ENCODE measurements at regions not wholly inside any gene's neighbourhood (a gene's known extent, or its start where the extent isn't known, plus 50 kb on each side); places are given as distances from the start of the nearest gene placed in this dataset.
"Not testable (repeated sequence)": the region's sequence is repeated elsewhere in the genome, so short reads cannot be mapped to it uniquely, and the experiment has no call there.

DNA sequence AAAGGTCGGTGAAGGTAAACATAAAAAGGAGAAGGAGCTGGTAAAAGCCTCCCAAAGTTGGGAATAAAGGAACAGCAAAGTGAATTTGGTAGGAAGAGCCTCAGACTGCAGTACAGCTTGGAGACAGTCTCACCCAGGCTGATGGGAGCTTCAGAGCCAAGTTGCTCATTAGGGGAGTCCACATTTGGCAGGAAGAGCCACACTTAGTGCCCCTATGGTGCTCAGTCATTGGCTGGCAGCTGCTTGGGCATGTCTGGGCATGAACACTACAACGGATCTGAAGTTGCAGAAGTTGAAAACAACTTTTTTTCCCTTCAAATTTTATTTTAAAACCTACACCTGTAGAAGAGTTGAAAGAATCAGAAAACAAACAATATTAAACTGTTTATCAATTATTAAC lies 2497.3 kb downstream of the ARAP2 start:
- H3K27ac ChIP-seq (ENCODE audit: low read depth in 2 of 2, low read length in 1 of 2): no peak overlapping the region
- no peaks in the 10 kb centered on the region for H3K27me3 ChIP-seq (ENCODE audit: control insufficient read depth in 1 of 2, insufficient read depth in 2 of 2, low read length in 2 of 2)
- no peaks in the 10 kb centered on the region for H3K36me3 ChIP-seq (ENCODE audit: control insufficient read depth in 2 of 2, insufficient read depth in 2 of 2, low read length in 1 of 2)
- H3K4me1 ChIP-seq (ENCODE audit: control insufficient read depth in 2 of 2, insufficient read depth in 2 of 2, low read length in 1 of 2): no peaks in the 10 kb centered on the region
- 32 to 48% methylated on average over 2 of the region's 2 CpGs for WGBS, 2 donors
- H3K4me3 ChIP-seq (ENCODE audit: low read depth in 1 of 2, low read length in 2 of 2): no peak overlapping the region
- peaks cover 0 to 3% of the 10 kb centered on the region in 2 donors for H3K9me3 ChIP-seq (ENCODE audit: control insufficient read depth in 2 of 2, insufficient read depth in 1 of 2, low read depth in 1 of 2, low read length in 1 of 2)

DNA sequence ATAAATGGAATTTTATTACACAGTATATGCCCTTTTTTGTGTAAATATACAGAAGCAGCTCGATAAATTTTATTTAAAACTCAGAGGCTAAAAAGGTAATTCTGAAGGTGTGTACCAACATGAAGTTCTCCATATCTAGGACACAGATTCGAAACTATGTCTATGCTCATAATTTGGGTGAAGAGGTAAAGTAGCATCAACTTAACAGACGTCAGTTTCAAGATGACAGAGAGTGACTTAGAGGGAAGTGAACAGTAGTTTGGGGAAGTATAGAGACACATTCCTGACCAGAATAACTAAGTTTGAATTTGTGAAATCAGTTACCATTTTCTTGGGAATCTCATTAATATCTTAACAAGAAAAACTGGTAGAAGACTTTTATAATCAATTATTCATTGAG lies 2493.3 kb downstream of the ARAP2 start:
- no peak overlapping the region for H3K27ac ChIP-seq (ENCODE audit: low read depth in 2 of 2, low read length in 1 of 2)

DNA sequence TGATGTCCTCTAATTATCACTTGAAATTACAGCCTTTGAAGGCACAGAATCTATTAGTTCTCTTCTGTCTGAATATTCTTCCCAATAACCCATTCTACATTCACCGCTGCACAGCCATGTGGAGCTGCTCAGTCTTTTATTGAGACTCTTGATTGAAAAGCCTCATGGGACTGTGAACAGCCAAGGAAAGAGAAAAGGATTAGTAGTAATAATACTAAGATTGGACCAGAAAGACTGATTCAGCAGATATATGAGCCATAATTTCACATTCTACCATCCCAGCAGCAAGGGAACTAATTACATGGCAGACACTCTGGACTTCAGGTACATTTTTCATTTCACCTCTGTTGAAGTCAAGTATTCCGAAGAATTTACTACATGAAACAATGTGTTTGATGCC lies 2471.7 kb downstream of the ARAP2 start:
- Histone ChIP-seq H3K27me3 (ENCODE audit: control insufficient read depth in 1 of 2, insufficient read depth in 2 of 2, low read length in 2 of 2) (no peaks in the 10 kb centered on the region), H3K27ac (ENCODE audit: low read depth in 2 of 2, low read length in 1 of 2) (no peak overlapping the region), H3K4me1 (ENCODE audit: control insufficient read depth in 2 of 2, insufficient read depth in 2 of 2, low read length in 1 of 2) (no peaks in the 10 kb centered on the region), H3K4me3 (ENCODE audit: low read depth in 1 of 2, low read length in 2 of 2) (no peak overlapping the region), H3K9me3 (ENCODE audit: control insufficient read depth in 2 of 2, insufficient read depth in 1 of 2, low read depth in 1 of 2, low read length in 1 of 2) (no peaks in the 10 kb centered on the region), H3K36me3 (ENCODE audit: control insufficient read depth in 2 of 2, insufficient read depth in 2 of 2, low read length in 1 of 2) (no peaks in the 10 kb centered on the region)
- 78% methylated on average over 2 of the region's 2 CpGs for WGBS, 2 donors

More for the DNA sequence above, 2493.3 kb downstream of the ARAP2 start:
- no peaks in the 10 kb centered on the region for H3K27me3 ChIP-seq (ENCODE audit: control insufficient read depth in 1 of 2, insufficient read depth in 2 of 2, low read length in 2 of 2)
- no peak overlapping the region for H3K4me3 ChIP-seq (ENCODE audit: low read depth in 1 of 2, low read length in 2 of 2)
- no peaks in the 10 kb centered on the region for H3K36me3 ChIP-seq (ENCODE audit: control insufficient read depth in 2 of 2, insufficient read depth in 2 of 2, low read length in 1 of 2)
- no peaks in the 10 kb centered on the region for H3K9me3 ChIP-seq (ENCODE audit: control insufficient read depth in 2 of 2, insufficient read depth in 1 of 2, low read depth in 1 of 2, low read length in 1 of 2)
- WGBS, 2 donors: 77 to 88% methylated on average over 3 of the region's 3 CpGs
- H3K4me1 ChIP-seq (ENCODE audit: control insufficient read depth in 2 of 2, insufficient read depth in 2 of 2, low read length in 1 of 2): no peaks in the 10 kb centered on the region

DNA sequence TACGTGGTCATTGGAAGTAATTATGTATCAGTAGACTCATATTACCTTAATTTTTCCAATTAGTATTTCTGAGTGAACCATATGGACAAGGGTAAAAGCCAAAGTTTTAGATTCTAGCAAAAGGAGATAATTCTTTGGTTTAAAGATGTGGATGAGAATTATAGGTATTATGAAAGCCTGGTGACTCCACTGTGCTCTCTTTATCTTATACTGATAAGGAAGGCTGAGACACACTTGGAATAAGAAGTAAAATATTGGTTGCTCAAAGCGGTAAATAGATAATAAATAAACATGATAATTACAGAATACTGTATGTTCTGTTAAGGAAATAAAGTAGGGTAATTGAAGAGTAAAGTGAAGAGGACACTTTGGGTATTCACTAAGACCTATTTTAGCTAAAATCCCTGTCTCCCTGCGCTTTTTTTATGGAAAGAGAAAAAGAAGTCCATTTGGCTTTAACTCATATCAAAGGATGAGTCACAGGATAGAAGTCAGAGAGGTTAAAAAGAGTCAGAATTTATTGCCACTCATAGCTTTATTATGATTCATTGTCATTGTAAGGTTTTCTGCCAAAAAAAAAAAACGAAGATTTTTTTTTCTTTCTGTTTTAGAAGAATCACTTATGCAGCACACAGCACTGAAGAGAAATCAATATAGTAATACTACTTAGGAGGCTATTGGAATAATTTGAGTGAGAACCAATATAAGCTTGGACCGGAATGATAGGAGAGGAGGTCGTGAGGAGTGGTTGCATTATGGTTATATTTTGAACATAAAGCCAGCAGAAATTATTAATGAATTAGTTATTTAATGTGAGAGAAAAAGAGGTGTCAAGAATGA lies 2463.1 kb downstream of the ARAP2 start:
- Histone ChIP-seq H3K4me1 (ENCODE audit: control insufficient read depth in 2 of 2, insufficient read depth in 2 of 2, low read length in 1 of 2) (no peaks in the 10 kb centered on the region), H3K9me3 (ENCODE audit: control insufficient read depth in 2 of 2, insufficient read depth in 1 of 2, low read depth in 1 of 2, low read length in 1 of 2) (no peaks in the 10 kb centered on the region), H3K27me3 (ENCODE audit: control insufficient read depth in 1 of 2, insufficient read depth in 2 of 2, low read length in 2 of 2) (no peaks in the 10 kb centered on the region), H3K36me3 (ENCODE audit: control insufficient read depth in 2 of 2, insufficient read depth in 2 of 2, low read length in 1 of 2) (no peaks in the 10 kb centered on the region), H3K27ac (ENCODE audit: low read depth in 2 of 2, low read length in 1 of 2) (no peak overlapping the region), H3K4me3 (ENCODE audit: low read depth in 1 of 2, low read length in 2 of 2) (no peak overlapping the region)
- WGBS, 2 donors: 63% methylated on average over 6 of the region's 6 CpGs

DNA sequence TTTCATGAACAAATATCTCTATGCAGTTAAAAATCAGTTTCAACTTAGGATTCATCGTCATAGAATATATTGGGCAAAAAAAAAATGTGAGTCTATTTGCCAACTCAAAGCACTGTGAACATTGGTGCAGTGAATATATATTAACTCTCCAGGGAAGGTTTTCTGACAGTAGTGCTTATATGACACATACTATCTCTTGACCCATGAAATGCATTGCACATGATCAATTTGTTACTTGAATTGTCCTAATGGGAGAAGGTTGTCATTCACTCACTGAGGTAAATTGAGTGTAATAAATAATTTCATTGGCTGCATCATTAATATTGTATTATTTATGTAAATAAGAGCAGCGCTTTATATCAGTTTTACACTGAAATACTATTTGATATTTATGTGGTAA lies 2458.5 kb downstream of the ARAP2 start:
- H3K27me3 ChIP-seq (ENCODE audit: control insufficient read depth in 1 of 2, insufficient read depth in 2 of 2, low read length in 2 of 2): no peaks in the 10 kb centered on the region
- H3K9me3 ChIP-seq (ENCODE audit: control insufficient read depth in 2 of 2, insufficient read depth in 1 of 2, low read depth in 1 of 2, low read length in 1 of 2): no peaks in the 10 kb centered on the region
- no peaks in the 10 kb centered on the region for H3K36me3 ChIP-seq (ENCODE audit: control insufficient read depth in 2 of 2, insufficient read depth in 2 of 2, low read length in 1 of 2)
- no peak overlapping the region for H3K4me3 ChIP-seq (ENCODE audit: low read depth in 1 of 2, low read length in 2 of 2)
- no peaks in the 10 kb centered on the region for H3K4me1 ChIP-seq (ENCODE audit: control insufficient read depth in 2 of 2, insufficient read depth in 2 of 2, low read length in 1 of 2)
- 83 to 84% methylated on average over 2 of the region's 2 CpGs for WGBS, 2 donors
- H3K27ac ChIP-seq (ENCODE audit: low read depth in 2 of 2, low read length in 1 of 2): no peak overlapping the region

DNA sequence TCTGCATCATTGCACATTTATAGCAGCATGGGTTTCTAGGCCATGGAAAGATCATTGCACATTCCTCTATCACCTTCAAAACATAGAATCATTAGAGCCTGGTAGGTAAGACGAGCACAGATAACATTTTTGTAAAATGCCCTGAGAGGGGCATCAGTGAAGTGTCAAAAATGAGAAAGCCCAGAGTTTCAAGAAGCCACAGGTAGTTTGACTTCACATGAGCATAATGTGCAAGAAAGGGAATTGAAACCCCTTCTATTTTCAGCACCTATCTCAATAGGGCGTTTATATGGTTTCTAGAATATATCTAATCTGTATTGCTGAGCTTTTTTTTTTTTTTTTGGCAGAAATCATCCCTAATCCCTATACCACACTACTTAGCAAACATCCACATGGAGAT lies 2441.7 kb downstream of the ARAP2 start:
- Histone ChIP-seq H3K27me3 (ENCODE audit: control insufficient read depth in 1 of 2, insufficient read depth in 2 of 2, low read length in 2 of 2) (no peaks in the 10 kb centered on the region), H3K27ac (ENCODE audit: low read depth in 2 of 2, low read length in 1 of 2) (no peak overlapping the region), H3K36me3 (ENCODE audit: control insufficient read depth in 2 of 2, insufficient read depth in 2 of 2, low read length in 1 of 2) (no peaks in the 10 kb centered on the region), H3K9me3 (ENCODE audit: control insufficient read depth in 2 of 2, insufficient read depth in 1 of 2, low read depth in 1 of 2, low read length in 1 of 2) (no peaks in the 10 kb centered on the region), H3K4me1 (ENCODE audit: control insufficient read depth in 2 of 2, insufficient read depth in 2 of 2, low read length in 1 of 2) (no peaks in the 10 kb centered on the region), H3K4me3 (ENCODE audit: low read depth in 1 of 2, low read length in 2 of 2) (no peak overlapping the region)
- 33 to 52% methylated on average over 2 of the region's 2 CpGs for WGBS, 2 donors

DNA sequence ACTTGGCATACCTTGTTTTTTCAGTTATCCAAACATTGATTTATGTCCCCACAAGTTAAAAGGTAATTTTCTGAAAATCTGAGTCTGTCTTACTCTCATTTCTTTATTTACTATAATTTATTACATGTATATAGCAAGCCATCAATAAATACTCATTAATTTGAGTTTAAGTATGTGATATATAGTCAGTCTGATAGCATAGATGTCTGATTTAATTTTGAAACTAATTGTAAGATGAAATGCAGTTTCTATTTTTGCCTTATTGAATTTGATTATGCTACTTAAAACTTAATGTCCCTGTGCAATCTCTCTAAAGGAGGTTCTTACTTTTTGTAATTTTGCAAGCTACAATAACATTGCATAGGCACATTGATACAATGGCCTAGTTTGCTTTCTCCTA lies 2418.6 kb downstream of the ARAP2 start:
- H3K27ac ChIP-seq (ENCODE audit: low read depth in 2 of 2, low read length in 1 of 2): no peak overlapping the region

DNA sequence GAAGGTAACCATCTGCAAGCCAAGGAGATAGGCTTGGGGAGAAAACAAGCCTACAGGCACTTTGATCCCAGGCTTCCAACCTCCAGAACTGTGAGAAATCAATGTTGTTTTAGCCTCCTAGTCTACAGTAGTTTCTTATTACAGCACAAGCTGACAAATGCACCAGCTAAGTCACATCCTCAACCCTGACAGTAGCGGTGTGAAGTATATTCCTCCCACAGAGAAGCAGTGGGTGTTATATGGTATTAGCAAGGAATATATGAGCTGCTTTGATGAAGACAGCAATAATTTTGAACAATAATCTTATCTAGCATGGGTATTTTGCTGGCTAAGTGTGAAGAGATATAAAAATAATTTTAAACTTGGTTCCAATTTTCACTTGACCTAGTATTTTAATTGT lies 2415.0 kb downstream of the ARAP2 start:
- not testable (repeated sequence) for H3K27me3 ChIP-seq (ENCODE audit: control insufficient read depth in 1 of 2, insufficient read depth in 2 of 2, low read length in 2 of 2); H3K27ac ChIP-seq (ENCODE audit: low read depth in 2 of 2, low read length in 1 of 2); H3K9me3 ChIP-seq (ENCODE audit: control insufficient read depth in 2 of 2, insufficient read depth in 1 of 2, low read depth in 1 of 2, low read length in 1 of 2); H3K4me1 ChIP-seq (ENCODE audit: control insufficient read depth in 2 of 2, insufficient read depth in 2 of 2, low read length in 1 of 2); H3K4me3 ChIP-seq (ENCODE audit: low read depth in 1 of 2, low read length in 2 of 2); H3K36me3 ChIP-seq (ENCODE audit: control insufficient read depth in 2 of 2, insufficient read depth in 2 of 2, low read length in 1 of 2)
- WGBS, 2 donors: 96 to 97% methylated on average over 1 of the region's 1 CpG

More for the DNA sequence above, 2418.6 kb downstream of the ARAP2 start:
- Histone ChIP-seq H3K4me3 (ENCODE audit: low read depth in 1 of 2, low read length in 2 of 2) (no peak overlapping the region), H3K27me3 (ENCODE audit: control insufficient read depth in 1 of 2, insufficient read depth in 2 of 2, low read length in 2 of 2) (no peaks in the 10 kb centered on the region), H3K4me1 (ENCODE audit: control insufficient read depth in 2 of 2, insufficient read depth in 2 of 2, low read length in 1 of 2) (no peaks in the 10 kb centered on the region), H3K9me3 (ENCODE audit: control insufficient read depth in 2 of 2, insufficient read depth in 1 of 2, low read depth in 1 of 2, low read length in 1 of 2) (no peaks in the 10 kb centered on the region), H3K36me3 (ENCODE audit: control insufficient read depth in 2 of 2, insufficient read depth in 2 of 2, low read length in 1 of 2) (no peaks in the 10 kb centered on the region)

DNA sequence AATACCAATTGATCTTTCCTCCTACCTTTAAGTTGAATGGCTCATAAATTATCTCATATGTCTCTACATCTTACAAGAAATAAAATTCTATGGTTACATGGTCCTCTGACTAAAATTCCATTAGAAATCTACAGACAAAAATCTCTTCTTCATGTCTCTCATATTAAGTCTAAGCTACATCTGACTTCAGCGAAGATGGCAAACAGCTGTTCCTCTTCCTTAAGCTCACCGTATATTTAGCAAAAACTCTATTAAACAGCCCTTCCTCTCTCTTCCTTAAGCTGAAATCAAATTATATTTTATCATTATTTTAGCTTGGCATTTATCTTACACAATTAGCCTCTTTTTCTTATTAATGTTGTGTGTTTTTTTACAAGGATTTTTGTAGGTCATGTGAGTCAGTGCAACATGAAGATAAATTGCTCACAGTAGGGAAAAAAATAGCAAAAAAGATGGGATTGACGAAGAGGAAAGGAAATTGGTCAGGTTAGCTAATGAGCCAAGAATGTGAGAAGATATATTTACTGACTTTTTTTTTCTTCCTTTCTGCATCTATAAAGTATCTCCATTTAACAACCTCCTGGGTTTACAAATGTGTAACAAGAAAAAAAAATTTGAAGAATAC lies 2412.8 kb downstream of the ARAP2 start:
- Histone ChIP-seq H3K27me3 (ENCODE audit: control insufficient read depth in 1 of 2, insufficient read depth in 2 of 2, low read length in 2 of 2) (no peaks in the 10 kb centered on the region), H3K4me1 (ENCODE audit: control insufficient read depth in 2 of 2, insufficient read depth in 2 of 2, low read length in 1 of 2) (no peaks in the 10 kb centered on the region), H3K4me3 (ENCODE audit: low read depth in 1 of 2, low read length in 2 of 2) (no peak overlapping the region), H3K9me3 (ENCODE audit: control insufficient read depth in 2 of 2, insufficient read depth in 1 of 2, low read depth in 1 of 2, low read length in 1 of 2) (no peaks in the 10 kb centered on the region), H3K27ac (ENCODE audit: low read depth in 2 of 2, low read length in 1 of 2) (no peak overlapping the region), H3K36me3 (ENCODE audit: control insufficient read depth in 2 of 2, insufficient read depth in 2 of 2, low read length in 1 of 2) (no peaks in the 10 kb centered on the region)
- 61 to 67% methylated on average over 3 of the region's 3 CpGs for WGBS, 2 donors

DNA sequence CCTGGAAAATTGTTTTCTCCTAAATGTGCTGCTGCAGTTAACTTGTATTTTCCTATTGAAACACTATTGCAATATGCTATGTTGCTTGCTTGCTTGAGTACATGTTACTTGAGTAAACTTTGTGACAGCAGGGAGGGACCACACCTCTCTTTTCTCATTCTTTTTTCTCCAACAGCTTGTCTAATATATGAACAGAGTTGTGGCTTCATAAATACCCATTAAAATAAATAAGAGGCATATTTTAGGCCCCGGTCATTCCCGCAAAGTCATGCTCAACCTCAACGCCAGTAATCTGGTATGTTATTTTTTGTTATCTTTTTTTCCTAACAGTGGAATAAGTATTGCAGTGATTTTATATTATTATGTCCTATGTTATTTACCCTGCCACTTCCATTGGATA lies 2408.6 kb downstream of the ARAP2 start:
- H3K36me3 ChIP-seq (ENCODE audit: control insufficient read depth in 2 of 2, insufficient read depth in 2 of 2, low read length in 1 of 2); H3K27ac ChIP-seq (ENCODE audit: low read depth in 2 of 2, low read length in 1 of 2); H3K27me3 ChIP-seq (ENCODE audit: control insufficient read depth in 1 of 2, insufficient read depth in 2 of 2, low read length in 2 of 2); H3K4me1 ChIP-seq (ENCODE audit: control insufficient read depth in 2 of 2, insufficient read depth in 2 of 2, low read length in 1 of 2); H3K4me3 ChIP-seq (ENCODE audit: low read depth in 1 of 2, low read length in 2 of 2); H3K9me3 ChIP-seq (ENCODE audit: control insufficient read depth in 2 of 2, insufficient read depth in 1 of 2, low read depth in 1 of 2, low read length in 1 of 2): not testable (repeated sequence)
- WGBS, 2 donors: 90 to 93% methylated on average over 3 of the region's 3 CpGs

All from esophagus (tissue), 2 donors.